GM12872 (cell line): ENCODE measurements at regions not wholly inside any gene's neighbourhood (a gene's known extent, or its start where the extent isn't known, plus 50 kb on each side); places are given as distances from the start of the nearest gene placed in this dataset.

ENCODE experiments used
- TF ChIP-seq, protein P1 (sequence below): IDR thresholded peaks from 3 replicates; pipeline ENCODE4 v1.5.1; 2011; ENCODE audit warnings: low read depth, mild to moderate bottlenecking, low read length, moderate library complexity; ENCODE audit not compliant: insufficient read depth

DNA sequence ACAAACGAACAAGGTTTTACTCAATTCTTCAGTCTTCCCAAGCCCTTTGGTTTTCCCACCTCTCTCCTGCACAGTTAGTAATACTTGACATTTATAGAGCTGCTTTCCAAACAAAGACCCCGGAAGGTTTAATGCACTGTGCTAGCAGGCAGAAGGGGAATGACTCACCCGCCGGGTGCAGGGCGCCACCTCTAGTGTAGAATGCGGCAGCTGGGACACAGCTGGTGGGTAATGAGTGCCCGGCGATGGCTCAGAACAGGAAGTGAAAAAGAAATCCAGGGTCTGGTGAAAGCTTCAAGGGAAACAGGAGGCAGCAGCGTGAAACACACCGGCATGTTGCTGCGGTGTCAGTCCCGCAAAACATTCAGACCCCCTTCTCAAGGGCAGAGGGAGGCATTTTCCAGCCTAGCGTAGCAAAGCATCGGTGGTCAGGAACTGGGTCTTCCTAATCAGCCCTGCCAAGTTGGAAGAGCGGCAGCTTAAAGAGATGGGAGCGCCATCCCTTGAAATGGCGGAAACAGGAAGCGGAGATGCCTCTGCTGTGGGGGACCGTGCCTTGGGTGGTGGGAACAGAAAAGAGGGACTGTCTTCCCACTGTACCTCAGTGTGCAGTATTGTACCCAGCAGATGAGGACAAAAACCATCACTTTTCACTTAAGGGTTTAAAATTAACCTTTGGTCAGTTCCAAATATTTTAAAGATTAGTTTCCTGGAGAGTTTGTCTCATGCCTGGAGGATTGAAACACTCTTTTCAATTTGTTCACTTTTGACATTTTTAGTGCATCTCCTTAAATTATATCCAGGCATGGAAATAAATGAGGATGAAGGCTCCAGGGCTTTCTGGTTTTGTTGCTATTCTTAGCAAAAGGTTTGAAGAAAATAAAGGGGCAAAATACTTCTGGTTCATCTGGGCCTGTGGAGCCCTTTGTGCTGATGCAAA, 160.7 kb upstream of the MCTP2 start:
- TF ChIP-seq, protein P1, sequence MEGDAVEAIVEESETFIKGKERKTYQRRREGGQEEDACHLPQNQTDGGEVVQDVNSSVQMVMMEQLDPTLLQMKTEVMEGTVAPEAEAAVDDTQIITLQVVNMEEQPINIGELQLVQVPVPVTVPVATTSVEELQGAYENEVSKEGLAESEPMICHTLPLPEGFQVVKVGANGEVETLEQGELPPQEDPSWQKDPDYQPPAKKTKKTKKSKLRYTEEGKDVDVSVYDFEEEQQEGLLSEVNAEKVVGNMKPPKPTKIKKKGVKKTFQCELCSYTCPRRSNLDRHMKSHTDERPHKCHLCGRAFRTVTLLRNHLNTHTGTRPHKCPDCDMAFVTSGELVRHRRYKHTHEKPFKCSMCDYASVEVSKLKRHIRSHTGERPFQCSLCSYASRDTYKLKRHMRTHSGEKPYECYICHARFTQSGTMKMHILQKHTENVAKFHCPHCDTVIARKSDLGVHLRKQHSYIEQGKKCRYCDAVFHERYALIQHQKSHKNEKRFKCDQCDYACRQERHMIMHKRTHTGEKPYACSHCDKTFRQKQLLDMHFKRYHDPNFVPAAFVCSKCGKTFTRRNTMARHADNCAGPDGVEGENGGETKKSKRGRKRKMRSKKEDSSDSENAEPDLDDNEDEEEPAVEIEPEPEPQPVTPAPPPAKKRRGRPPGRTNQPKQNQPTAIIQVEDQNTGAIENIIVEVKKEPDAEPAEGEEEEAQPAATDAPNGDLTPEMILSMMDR = no peak

DNA sequence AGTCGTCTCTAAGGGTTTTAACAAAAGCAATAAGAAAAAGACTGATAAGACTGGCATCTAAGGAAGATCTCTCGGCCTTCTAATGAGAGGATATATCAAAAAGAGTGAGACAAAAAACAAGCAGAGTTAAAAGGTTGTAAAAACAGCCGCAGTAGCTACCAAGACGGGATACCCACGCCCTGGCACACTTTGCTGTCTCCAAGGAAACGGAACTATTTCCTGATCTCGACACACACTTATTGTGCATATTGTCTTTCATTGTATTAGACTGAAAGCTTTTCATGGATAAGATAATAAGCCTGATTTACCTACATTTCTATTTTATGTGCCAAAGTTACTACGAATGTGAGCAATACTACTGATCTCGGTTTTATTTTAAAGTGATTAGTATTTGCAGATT, 161.5 kb upstream of the MCTP2 start:
- TF ChIP-seq, protein P1 = no peak

DNA sequence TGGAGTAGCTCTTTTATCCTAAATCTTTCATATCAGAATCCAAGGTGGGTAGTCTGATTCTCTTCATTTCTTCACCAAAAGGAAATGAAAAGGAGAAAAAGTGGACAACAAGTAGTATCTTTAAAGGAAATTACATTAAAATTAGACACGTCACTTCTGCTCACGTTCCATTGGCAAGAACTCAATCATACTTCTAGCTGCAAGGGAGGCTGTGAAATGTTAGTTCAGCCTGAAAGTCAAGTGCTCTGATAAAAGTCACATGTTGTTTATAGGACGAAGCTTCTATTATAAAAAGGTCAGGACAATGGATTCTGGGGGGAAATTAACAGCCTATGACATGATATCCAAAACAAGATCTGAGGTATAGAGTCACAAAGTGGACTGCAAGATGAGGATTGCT, 164.6 kb upstream of the MCTP2 start:
- TF ChIP-seq, protein P1 = no peak

DNA sequence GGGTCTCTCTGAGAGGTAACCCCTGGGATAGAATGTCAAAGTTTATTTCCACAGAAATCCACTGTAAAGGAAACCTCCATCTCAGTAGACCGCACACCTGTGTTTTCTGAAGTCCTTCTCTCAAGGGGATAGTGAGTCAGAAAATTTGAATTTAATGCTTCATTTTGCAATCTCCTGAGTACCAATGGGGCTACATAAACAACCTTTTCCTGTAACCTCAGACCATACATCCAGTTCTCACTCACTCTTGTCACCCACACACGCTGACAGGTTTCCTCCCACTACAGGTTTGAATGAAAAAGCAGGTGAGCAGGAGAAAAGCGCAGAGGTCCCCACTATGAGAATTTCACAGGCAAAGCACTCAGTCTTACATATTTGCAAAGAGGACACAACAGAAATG, 165.3 kb upstream of the MCTP2 start:
- TF ChIP-seq, protein P1 = no peak

DNA sequence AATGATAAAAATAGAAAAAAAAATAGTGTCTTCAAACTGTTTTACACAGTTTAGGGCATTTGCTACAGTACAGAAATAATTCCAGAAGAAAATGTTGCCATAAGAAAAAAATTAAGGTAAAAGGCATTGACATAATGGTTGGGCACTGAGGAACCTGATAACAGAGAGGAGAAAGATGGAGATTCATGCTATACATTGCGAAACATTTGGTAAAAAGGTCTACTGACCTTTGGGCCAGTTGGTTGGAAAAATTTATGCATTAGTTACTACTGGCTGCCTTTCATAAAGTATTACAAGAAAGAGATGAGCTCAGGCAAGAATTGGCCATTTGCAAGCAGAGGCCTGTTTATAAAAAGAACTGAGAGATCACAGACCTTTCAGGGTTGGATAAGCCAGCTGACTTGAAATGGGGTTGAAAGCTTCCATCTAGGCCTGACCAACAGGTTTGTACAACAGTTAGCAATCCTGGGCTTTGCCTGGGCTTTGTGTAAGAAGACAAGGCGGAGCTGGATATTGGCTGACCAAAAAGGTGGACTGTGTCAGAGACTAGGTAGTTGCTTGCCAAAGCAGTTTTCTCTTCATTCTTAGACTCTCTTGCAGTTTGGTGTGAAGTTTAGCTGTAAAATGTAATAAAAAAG, 166.6 kb upstream of the MCTP2 start:
- TF ChIP-seq, protein P1 = no peak

DNA sequence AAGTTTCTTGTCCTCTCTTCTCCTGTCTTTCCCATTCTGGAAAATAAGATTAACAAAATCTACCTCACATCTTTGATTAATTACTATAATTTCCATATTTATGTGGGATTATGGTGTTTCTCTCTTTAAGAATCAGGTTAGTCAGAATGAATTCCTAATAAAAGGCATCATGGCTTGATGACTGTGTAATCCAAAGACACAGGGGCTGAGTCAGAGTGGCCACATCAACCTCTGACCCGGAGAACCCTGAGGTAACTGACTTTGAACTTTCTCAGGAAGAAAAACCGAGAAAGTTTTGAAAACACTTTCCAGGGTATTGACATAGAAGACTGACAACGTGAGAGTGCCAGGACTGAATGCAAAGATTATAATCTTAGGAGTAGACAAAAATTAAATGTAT, 170.3 kb upstream of the MCTP2 start:
- TF ChIP-seq, protein P1 = no peak

DNA sequence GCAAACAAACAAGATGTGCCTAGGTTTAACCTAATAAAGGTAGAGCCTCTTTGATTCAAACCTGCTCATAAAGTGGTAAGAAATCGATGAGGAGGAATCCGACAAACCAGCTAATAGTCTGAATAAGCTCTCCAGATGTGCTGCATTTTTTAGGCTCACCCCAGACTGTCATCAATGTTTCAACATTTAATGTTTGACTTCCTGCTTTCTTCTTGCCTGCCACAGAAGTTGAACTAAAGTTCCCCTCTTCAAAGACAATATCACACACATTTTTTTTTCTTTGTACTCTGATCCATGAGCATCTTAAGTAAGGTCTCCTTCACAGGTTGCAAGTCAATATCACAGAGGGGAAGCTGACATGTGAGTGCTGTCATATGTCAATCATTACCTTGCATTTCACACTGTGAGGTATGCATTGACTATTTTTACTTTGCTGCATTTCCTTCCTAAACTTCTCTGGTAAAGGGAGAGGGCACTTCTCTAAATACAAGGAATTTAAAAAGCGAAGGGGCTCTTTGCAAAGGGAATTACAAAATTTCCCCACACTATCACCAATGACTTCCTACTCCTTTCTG, 172.3 kb upstream of the MCTP2 start:
- TF ChIP-seq, protein P1 = no peak
